HCT116 (cell line): ENCODE measurements at regions not wholly inside any gene's neighbourhood (a gene's known extent, or its start where the extent isn't known, plus 50 kb on each side); places are given as distances from the start of the nearest gene placed in this dataset.

ENCODE experiments used
- ATAC-seq: fragments of 200-7000 bp; cut with Tn5 transposase; 2 replicates; pipeline ENCODE4 v1.9.1; 2020; ENCODE audit warnings: mild to moderate bottlenecking, moderate library complexity
- BruUV-seq: library from RNA; stranded (reverse); fragments of 400-500 nt; replicated peaks from 2 replicates; lab custom pipeline; 2021; lab: Mats Ljungman, UMichigan
- CTCF ChIA-PET: fragments of 300-600 bp; sonication (Branson Sonifier 250); formaldehyde crosslinking; loops from one replicate; lab custom pipeline; 2021; ENCODE audit warnings: antibody characterized with exemption; lab: Charles Lee
- POLR2A ChIA-PET: fragments of 300-600, 350-600 bp; sonication (Branson Sonifier 250); formaldehyde crosslinking; loops from one replicate; lab custom pipeline; 2021; ENCODE audit warnings: antibody characterized with exemption; lab: Charles Lee
- RAD21 ChIA-PET, 2 experiments: fragments of 300-600 bp; sonication (Branson Sonifier 250); formaldehyde crosslinking; loops; one replicate each; lab custom pipeline; 2023; ENCODE audit warnings: low total read pairs in 2 of 2; ENCODE audit not compliant: uncharacterized antibody in 2 of 2, unreplicated experiment in 2 of 2, low non-redundant PET in 1 of 2; lab: Charles Lee
- DNase-seq: peaks from one replicate; pipeline ENCODE4 v3.0.0-alpha.2; 2010; ENCODE audit warnings: low read depth, low spot score
- H2AFZ ChIP-seq: fragments of 200-600 bp; shearing (Covaris generic), sonication (generic); 2 replicates; pipeline ENCODE4 v1.6.1; 2017; ENCODE audit warnings: low read depth, mixed run types, mixed read lengths, antibody characterized with exemption, low read length; ENCODE audit not compliant: poor library complexity, severe bottlenecking
- H3K27ac ChIP-seq: 2 replicates; pipeline ENCODE4 v1.5.1; 2012; ENCODE audit warnings: low read depth, low read length
- H3K27me3 ChIP-seq: fragments of 200-600 bp; sonication (generic); 2 replicates; pipeline ENCODE4 v1.6.1; 2016; ENCODE audit warnings: mixed run types, low read length, mixed read lengths; ENCODE audit not compliant: insufficient read depth
- H3K36me3 ChIP-seq, 2 experiments: fragments of 200-500 bp in 1 of 2; fragments of 200-600 bp in 1 of 2; sonication (Bioruptor generic) in 1 of 2; sonication (generic) in 1 of 2; 2 replicates each; pipeline versions ENCODE4 v1.5.1 to v1.6.1; 2014 to 2016; ENCODE audit warnings: low read length in 2 of 2, inconsistent platforms in 1 of 2, mixed read lengths in 1 of 2, mixed run types in 1 of 2; ENCODE audit not compliant: insufficient read depth in 2 of 2, control insufficient read depth in 1 of 2
- H3K4me1 ChIP-seq, 2 experiments: fragments of 200-600 bp in 1 of 2; sonication (generic) in 1 of 2; 2 replicates each; pipeline versions ENCODE4 v1.5.1 to v1.6.1; 2012 to 2017; ENCODE audit warnings: low read length in 2 of 2, inconsistent platforms in 1 of 2, mild to moderate bottlenecking in 1 of 2, mixed read lengths in 1 of 2, mixed run types in 1 of 2, moderate library complexity in 1 of 2; ENCODE audit not compliant: insufficient read depth in 2 of 2, control insufficient read depth in 1 of 2
- H3K4me2 ChIP-seq: fragments of 200-600 bp; sonication (generic); 2 replicates; pipeline ENCODE4 v1.6.1; 2017; ENCODE audit warnings: mixed run types, low read length, mixed read lengths
- H3K4me3 ChIP-seq, 2 experiments: fragments of 200-600 bp in 1 of 2; sonication (generic) in 1 of 2; replicated peaks in 1 of 2; 2 replicates each; pipeline ENCODE4 v1.5.1; 2011 to 2016; ENCODE audit warnings: low read length in 2 of 2, control low read depth in 1 of 2, low read depth in 1 of 2, mild to moderate bottlenecking in 1 of 2, mixed read lengths in 1 of 2, mixed run types in 1 of 2
- H3K79me2 ChIP-seq: fragments of 200-600 bp; sonication (generic); 2 replicates; pipeline ENCODE4 v1.6.1; 2017; ENCODE audit warnings: mild to moderate bottlenecking, mixed run types, low read length, moderate library complexity, mixed read lengths; ENCODE audit not compliant: insufficient read depth
- H3K9ac ChIP-seq: fragments of 200-600 bp; sonication (generic); 2 replicates; pipeline ENCODE4 v1.6.1; 2016; ENCODE audit warnings: low read length, mixed read lengths
- H3K9me2 ChIP-seq: fragments of 200-600 bp; sonication (generic), shearing (Covaris generic); 2 replicates; pipeline ENCODE4 v1.6.1; 2017; ENCODE audit warnings: mixed run types, mild to moderate bottlenecking, moderate library complexity; ENCODE audit not compliant: insufficient read depth
- H3K9me3 ChIP-seq, 2 experiments: fragments of 200-500 bp in 1 of 2; fragments of 200-600 bp in 1 of 2; sonication (Bioruptor generic) in 1 of 2; sonication (generic) in 1 of 2; 2 replicates each; pipeline ENCODE4 v1.6.1; 2014 to 2017; ENCODE audit warnings: low read length in 2 of 2, mixed read lengths in 2 of 2, inconsistent platforms in 1 of 2, low read depth in 1 of 2, mild to moderate bottlenecking in 1 of 2, mixed run types in 1 of 2, moderate library complexity in 1 of 2; ENCODE audit not compliant: control insufficient read depth in 1 of 2, insufficient read depth in 1 of 2
- H4K20me1 ChIP-seq: fragments of 200-600 bp; sonication (generic), shearing (Covaris generic); 2 replicates; pipeline ENCODE4 v1.6.1; 2017; ENCODE audit warnings: mixed run types, mild to moderate bottlenecking, moderate library complexity; ENCODE audit not compliant: insufficient read depth
- CEBPB ChIP-seq: IDR thresholded peaks from 2 replicates; pipeline ENCODE4 v1.6.1; 2012; ENCODE audit warnings: low read depth
- CTCF ChIP-seq, 3 experiments: fragments of 200-600 bp in 1 of 3; sonication (generic) in 1 of 3; IDR thresholded peaks in 2 of 3; conservative IDR thresholded peaks in 1 of 3; 2 replicates each; pipeline ENCODE4 v1.5.1; 2012 to 2017; ENCODE audit warnings: low read depth in 2 of 3, low read length in 2 of 3, antibody characterized with exemption in 1 of 3, borderline replicate concordance in 1 of 3, control low read depth in 1 of 3, mild to moderate bottlenecking in 1 of 3, mixed read lengths in 1 of 3, mixed run types in 1 of 3, moderate library complexity in 1 of 3; ENCODE audit not compliant: insufficient read depth in 1 of 3
- JUND ChIP-seq: IDR thresholded peaks from 2 replicates; pipeline ENCODE4 v1.6.1; 2012
- RAD21 ChIP-seq: IDR thresholded peaks from 2 replicates; pipeline ENCODE4 v1.6.1; 2012; ENCODE audit warnings: low read depth, mild to moderate bottlenecking
- intact Hi-C: fragments of 100-400 bp; cut with micrococcal nuclease; formaldehyde crosslinking; loops from 2 replicates; pipeline ENCODE4 v1.10.0; 2022
- TF ChIP-seq, protein P1 (sequence below): IDR thresholded peaks from 2 replicates; pipeline ENCODE4 v1.6.1; 2012; ENCODE audit warnings: low read depth

- H3K9me2 ChIP-seq: no peaks in the 10 kb centered on the region
- DNase-seq (no peak), ATAC-seq (no peak)
- ChIA-PET POLR2A (no interaction called here), CTCF (no interaction called here), RAD21 (no interaction called here)
- H4K20me1 ChIP-seq: no peaks in the 10 kb centered on the region
- no peak overlapping the region for H3K9ac ChIP-seq
- no peak overlapping the region for H3K4me2 ChIP-seq
- H3K79me2 ChIP-seq: no peaks in the 10 kb centered on the region
- no peaks in the 10 kb centered on the region for H3K9me3 ChIP-seq
- BruUV-seq: no TSS peak
- H3K4me1 ChIP-seq: no peaks in the 10 kb centered on the region
- H3K4me3 ChIP-seq: no peak overlapping the region
- H3K27ac ChIP-seq: no peak overlapping the region
- TF ChIP-seq JUND (no peak), CTCF (IDR thresholded peaks at IDR 0.05 in 2 of 3, conservative IDR thresholded peaks at IDR 0.05 in 1 of 3; ENCODE audit: borderline replicate concordance in 1 of 3, insufficient read depth in 1 of 3, low read depth in 2 of 3, low read length in 2 of 3) (no peak), RAD21 (no peak), CEBPB (no peak)
- TF ChIP-seq, protein P1, sequence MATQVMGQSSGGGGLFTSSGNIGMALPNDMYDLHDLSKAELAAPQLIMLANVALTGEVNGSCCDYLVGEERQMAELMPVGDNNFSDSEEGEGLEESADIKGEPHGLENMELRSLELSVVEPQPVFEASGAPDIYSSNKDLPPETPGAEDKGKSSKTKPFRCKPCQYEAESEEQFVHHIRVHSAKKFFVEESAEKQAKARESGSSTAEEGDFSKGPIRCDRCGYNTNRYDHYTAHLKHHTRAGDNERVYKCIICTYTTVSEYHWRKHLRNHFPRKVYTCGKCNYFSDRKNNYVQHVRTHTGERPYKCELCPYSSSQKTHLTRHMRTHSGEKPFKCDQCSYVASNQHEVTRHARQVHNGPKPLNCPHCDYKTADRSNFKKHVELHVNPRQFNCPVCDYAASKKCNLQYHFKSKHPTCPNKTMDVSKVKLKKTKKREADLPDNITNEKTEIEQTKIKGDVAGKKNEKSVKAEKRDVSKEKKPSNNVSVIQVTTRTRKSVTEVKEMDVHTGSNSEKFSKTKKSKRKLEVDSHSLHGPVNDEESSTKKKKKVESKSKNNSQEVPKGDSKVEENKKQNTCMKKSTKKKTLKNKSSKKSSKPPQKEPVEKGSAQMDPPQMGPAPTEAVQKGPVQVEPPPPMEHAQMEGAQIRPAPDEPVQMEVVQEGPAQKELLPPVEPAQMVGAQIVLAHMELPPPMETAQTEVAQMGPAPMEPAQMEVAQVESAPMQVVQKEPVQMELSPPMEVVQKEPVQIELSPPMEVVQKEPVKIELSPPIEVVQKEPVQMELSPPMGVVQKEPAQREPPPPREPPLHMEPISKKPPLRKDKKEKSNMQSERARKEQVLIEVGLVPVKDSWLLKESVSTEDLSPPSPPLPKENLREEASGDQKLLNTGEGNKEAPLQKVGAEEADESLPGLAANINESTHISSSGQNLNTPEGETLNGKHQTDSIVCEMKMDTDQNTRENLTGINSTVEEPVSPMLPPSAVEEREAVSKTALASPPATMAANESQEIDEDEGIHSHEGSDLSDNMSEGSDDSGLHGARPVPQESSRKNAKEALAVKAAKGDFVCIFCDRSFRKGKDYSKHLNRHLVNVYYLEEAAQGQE: no peak
- no peak overlapping the region for H2AFZ ChIP-seq
- no peaks in the 10 kb centered on the region for H3K27me3 ChIP-seq
- intact Hi-C loops: no loop called here
- no peaks in the 10 kb centered on the region for H3K36me3 ChIP-seq
These were observed 660.7 kb downstream of the DSC3 start for GRCh38 chr18:30381826-30382225.
